LNCaP clone FGC (cell line): ENCODE measurements at regions not wholly inside any gene's neighbourhood (a gene's known extent, or its start where the extent isn't known, plus 50 kb on each side); places are given as distances from the start of the nearest gene placed in this dataset.

Experiments
- DNase-seq: peaks from one replicate; pipeline ENCODE4 v3.0.0-alpha.2; 2011; ENCODE audit warnings: low read depth
- H3K4me3 ChIP-seq: 2 replicates; pipeline ENCODE4 v1.5.1; 2011; ENCODE audit warnings: mild to moderate bottlenecking, low read depth, low read length, control low read depth
- TF ChIP-seq, protein P1 (sequence below): IDR thresholded peaks from 2 replicates; pipeline ENCODE4 v1.5.1; 2012; ENCODE audit warnings: mild to moderate bottlenecking; ENCODE audit not compliant: control insufficient read depth, insufficient read depth; ENCODE audit errors: extremely low read depth

DNA sequence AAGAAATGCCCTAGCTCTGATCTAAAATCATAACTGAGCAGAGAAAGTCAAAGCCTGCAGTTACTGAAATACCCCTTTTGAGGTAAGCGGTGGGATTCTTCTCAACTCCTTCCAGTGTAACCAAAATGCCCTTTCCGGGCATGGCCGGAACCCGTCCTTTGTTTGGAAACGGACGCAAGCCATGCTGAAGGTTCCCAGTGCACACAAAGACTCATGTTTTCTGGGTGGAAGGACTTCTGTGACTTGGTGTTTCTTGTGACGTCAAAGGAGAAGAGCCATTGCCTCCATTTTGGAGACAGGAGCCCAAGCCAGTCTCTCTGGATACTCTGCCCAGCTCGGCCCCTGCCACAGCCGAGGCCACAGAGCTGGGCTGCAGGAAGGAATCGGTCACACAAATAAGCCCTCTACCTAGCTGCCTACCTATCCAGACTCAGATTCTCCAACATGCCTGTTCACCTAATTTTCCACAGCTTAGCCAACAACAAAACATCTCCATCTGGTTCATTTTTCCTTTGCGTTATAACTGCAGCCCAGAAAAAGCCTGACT lies 182.8 kb downstream of the TBXT start:
- no peak overlapping the region for H3K4me3 ChIP-seq
- TF ChIP-seq, protein P1, sequence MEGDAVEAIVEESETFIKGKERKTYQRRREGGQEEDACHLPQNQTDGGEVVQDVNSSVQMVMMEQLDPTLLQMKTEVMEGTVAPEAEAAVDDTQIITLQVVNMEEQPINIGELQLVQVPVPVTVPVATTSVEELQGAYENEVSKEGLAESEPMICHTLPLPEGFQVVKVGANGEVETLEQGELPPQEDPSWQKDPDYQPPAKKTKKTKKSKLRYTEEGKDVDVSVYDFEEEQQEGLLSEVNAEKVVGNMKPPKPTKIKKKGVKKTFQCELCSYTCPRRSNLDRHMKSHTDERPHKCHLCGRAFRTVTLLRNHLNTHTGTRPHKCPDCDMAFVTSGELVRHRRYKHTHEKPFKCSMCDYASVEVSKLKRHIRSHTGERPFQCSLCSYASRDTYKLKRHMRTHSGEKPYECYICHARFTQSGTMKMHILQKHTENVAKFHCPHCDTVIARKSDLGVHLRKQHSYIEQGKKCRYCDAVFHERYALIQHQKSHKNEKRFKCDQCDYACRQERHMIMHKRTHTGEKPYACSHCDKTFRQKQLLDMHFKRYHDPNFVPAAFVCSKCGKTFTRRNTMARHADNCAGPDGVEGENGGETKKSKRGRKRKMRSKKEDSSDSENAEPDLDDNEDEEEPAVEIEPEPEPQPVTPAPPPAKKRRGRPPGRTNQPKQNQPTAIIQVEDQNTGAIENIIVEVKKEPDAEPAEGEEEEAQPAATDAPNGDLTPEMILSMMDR, result no peak
- DNase-seq, result no peak

DNA sequence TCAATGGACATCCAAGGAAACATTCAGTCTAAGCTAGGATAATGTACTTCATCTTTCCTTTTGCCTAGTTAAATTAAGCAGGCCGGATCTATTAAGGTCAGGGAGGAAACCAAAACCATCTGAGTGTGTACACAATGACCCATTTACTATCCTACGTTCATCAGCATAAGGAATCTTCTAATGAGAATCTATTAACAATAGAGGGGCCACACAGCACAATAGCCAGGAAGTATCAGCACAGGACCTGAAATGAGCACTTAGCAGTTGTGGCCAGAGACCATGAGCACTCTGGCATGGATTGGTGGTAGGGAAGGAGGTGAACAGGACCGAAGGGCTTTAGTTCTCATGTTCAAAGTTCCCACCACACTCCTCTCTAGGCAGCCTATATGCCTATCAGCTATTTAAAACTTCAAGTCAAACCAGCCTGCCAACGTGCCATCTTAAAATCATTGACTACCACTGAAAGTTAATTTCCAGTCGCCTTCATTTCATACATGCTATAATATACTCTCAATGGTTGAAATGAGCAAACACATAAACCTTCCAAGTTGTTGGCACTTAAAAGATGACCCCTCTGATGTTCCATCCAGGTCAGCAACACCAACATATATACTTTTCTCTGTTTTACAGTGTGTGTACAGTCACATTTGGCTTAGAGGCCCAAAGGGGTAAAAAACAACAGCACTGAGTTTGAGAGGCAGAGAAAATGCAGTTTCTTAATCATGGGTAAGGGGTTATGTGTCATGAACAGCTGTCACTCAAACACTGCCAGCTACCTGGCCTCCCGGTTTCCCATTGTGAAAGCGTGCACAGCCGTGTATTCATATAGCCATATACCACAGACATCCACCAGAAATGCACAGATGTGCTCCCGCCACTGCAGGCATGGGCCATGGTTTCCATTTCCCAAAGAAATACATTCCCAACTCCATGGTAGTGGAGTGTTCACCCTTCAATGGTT lies 184.3 kb downstream of the TBXT start:
- no peak for DNase-seq
- H3K4me3 ChIP-seq, result no peak overlapping the region
- TF ChIP-seq, protein P1, result no peak

DNA sequence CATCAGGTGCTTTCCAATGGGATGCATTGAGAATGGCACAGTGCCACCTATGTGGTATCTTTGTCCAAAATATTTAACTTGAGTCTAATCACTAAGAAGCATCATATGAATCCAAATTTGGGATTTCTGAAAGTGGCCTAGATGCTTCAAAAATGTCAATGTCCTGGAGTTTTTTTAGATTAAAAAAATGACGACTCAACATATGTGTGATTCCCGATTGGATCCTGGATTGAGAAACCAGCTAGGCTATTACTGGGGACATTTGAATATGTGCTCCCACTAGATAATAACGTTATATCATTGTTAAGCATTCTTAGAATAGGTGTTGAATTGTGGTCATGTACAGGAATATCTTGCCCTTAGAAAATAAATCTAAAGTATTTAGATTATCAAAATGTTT lies 189.2 kb downstream of the TBXT start:
- TF ChIP-seq, protein P1, result no peak
- H3K4me3 ChIP-seq, result no peak overlapping the region
- DNase-seq, result no peak

DNA sequence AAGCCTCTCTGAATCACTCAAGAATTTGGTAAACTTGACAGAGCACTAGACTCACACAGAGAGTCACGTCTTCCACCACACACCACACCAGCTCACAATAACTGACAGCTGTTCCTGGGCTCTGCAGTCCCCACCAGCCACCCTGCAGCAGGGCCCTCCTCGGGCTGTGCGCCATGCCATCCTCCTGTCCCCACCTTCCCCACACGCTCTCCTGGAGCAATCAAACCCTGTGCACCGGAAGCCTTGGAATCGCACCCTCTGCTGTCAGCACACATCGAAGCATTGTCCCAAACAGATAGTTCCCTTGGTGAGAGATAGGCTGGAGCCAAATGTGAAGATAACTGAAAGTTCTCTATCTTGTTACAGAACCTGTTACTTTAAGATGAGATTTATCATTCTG lies 191.0 kb downstream of the TBXT start:
- TF ChIP-seq, protein P1, result no peak
- DNase-seq, result no peak
- H3K4me3 ChIP-seq, result no peak overlapping the region

DNA sequence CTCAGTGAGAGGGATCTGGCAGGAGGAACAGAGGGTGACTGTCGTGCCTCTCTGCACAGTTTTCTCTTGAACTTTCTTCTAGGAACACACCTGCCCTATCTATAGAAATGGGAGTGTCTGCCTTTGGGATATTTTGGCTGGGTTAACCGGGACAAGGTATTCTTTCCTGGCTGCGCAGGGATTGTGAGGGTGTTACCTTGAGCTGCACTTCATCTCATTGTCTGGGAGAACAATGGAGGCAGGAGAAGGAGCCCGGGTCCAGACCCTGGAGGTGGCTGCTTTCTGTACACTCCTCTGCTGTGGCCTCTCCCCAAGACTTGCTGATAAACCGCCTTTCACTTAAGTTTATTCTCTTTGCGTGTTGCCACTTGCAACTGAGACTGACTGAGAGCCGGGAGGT lies 192.8 kb downstream of the TBXT start:
- TF ChIP-seq, protein P1, result no peak
- H3K4me3 ChIP-seq, result no peak overlapping the region
- DNase-seq, result no peak

DNA sequence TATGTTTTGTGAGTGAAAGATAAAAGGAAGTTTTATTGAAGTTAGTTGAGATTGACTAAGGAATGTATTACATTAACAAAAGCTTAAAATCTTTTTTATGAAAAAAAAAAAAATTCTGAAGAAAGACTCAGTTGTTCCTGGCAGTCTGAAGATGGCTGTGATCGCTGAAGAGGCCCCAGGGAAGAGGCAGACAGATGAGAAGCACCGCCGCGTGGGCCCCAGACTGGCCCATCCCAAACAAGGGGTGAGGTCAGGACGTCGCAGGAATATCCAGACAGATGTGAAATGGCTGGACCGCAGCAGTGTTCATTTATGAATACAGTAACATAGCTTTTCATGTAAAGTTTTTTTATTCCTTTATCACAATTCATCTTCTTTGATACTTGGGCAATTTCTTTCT lies 194.2 kb downstream of the TBXT start:
- TF ChIP-seq, protein P1, result no peak
- no peak overlapping the region for H3K4me3 ChIP-seq
- DNase-seq, result no peak
